Urothelium cell line (cell line): ENCODE measurements at regions not wholly inside any gene's neighbourhood (a gene's known extent, or its start where the extent isn't known, plus 50 kb on each side); places are given as distances from the start of the nearest gene placed in this dataset.

ENCODE experiments used
- DNase-seq: peaks from one replicate; pipeline ENCODE4 v3.0.0; 2011; ENCODE audit warnings: low spot score, mixed read lengths
- FAIRE-seq: peaks from 2 replicates; lab custom pipeline; 2011; peaks lifted over from hg19 to GRCh38; lab: Jason Lieb, UNC

DNA sequence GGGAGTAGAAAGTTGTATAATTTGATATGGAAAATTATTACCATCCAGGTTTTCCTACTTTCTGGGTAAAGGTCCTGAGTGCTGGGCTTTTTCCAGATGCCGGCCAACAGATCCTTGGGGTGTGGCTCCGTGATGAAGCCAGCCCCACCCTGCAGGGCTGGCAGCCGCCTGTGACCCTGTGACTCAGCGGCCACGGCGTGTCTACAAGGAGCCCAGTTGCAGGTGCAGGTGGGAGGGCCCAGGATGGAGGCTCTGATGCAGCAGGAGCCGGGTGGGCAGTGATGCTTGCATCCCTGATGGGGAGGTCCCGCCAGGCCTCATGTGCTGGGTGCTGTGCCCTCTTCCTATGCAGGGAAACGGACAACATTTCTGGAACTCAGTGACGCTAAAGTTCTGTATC is 96.0 kb upstream of the ALKAL2 start:
- no peak for FAIRE-seq
- DNase-seq: peak; percentile 37

DNA sequence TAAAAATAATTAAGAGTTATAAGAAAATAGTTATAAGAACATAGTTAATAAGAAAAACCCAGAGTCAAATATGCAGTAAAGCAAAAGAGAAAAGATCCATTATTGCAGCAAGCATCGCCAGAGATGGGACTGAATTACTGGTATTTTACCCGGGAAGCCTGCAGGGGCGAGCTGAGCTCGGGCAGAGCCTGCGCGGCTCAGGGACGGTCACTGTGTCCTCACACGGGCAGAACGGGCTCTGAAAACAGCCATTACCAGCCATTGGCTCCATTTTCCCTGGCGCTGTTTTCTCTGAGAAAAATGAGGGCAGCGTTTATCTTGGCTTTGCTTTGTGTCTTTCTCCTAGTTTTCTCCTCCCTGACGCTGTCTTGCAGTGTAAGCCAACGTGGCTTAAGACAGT is 95.3 kb upstream of the ALKAL2 start:
- no peak for DNase-seq

DNA sequence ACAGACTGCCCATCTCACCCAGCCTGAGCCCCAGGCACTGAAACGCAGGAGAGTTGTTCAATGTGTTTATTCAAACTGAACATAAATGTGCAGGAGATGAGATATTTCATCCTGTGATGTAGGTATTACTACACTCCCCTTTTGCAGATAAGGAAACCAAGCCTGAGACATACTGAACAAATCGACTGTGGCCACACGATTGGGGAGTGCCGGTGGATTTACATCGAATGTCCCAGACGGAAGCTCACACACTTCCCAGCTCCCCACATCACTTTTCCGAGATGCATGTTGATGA is 94.8 kb upstream of the ALKAL2 start:
- no peak for DNase-seq
- no peak for FAIRE-seq

More for the DNA sequence above, 95.3 kb upstream of the ALKAL2 start:
- no peak for FAIRE-seq

DNA sequence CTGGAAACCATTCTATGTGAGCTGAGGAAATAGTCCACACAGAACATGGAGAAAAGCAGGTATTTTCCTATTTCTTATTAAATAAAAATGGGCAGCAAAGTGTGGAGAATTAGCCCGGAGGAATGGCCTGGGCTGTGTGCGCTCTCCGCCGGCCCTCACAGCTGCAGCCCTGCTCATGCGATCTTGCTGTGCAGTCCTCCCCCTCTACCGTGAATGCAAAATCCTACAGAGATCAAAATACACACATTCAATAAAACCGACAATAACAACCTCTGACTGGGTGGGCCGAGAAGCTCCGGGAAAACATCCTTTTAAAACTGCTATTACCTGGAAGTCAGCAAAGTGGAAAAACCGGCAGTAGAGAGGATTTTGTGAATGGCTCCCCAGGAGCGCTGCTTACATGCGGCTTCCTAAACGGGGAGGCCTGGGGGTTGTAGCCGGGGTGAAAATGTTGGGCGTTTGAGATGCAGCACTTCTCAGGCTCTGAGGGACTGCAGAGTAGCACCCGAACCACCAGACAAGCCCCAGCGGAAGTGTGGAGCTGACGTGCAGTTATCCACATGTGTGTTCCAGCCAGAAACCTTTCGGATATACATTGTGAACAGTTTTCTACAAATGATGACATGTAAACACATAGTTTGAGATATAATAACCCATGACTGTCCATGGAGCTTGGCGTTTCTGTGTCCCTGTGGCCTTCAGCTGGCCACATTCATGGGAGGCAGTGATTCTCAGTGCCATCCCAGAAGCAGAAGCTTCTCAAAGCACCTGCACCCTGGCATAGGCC is 94.2 kb upstream of the ALKAL2 start:
- FAIRE-seq: no peak
- DNase-seq: no peak

DNA sequence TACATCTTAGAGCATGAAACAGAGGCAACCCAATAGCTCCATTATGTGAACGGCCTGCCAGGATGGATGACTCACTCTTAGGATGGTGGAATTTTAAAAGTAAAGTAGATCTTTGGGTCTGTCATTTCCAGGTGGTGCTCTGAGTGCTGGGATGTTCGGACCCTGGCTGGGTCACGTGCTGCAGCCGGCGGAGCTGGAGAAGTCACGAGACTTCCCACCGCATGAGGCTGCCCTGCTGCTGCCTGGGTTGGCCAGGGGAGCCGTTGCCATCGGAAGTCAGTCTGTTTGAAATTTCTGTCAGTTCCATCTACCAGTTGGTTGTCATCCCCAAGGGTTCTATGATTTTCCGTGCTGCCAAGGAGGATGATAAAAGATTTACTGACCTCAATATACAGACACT is 93.3 kb upstream of the ALKAL2 start:
- FAIRE-seq (no peak), DNase-seq (no peak)

DNA sequence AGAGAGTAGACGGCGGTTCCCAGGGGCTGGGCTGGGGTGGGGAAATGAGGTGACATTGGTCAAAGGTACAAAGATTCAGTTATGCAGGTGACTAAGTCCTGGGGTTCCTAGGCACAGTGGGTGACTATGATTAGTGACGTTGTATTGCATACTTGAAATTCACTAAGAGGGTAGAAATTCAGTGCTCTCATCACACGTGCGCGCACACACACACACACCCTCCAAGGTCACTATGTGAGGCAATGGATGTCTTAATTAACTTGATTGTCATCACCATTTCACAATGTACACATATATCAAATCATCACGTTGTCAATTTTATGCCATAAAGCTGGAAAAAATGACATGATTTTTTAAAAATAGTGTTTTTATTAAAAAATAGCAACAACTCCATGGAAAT is 92.9 kb upstream of the ALKAL2 start:
- no peak for DNase-seq
- no peak for FAIRE-seq

DNA sequence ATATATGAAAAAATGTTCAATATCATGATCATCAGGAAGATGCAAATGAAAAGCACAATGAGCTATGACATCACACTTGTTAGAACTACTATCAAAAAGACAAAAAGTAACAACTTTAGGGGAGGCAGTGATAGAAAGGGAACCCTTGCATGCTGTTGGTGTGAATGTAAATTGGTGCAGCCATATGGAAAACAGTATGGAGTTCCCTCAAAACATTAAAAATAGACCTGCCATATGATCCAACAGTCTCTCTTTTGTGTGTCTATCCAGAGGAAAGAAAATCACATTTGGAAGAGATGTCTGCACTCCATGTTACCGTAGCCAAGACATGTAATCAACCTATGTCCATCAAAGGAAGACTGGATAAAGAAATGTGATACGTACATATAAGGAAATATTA is 92.3 kb upstream of the ALKAL2 start:
- DNase-seq: no peak
- no peak for FAIRE-seq

DNA sequence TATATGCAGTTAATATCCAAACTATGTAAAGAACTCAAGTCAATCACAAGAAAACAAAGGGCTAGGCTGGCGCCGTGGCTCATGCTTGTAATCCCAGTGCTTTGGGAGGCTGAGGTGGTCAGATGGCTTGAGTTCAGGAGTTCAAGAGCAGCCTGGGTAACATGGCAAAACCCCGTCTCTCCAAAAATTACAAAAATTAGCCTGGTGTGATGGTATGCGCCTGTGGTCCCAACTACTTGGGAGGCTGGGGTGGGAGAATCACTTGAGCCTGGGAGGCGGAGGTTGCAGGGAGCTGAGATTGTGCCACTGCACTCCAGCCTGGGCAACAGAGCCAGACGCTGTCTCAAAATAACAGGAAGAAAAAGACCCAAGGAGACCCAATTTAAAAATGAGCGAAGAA is 91.9 kb upstream of the ALKAL2 start:
- no peak for FAIRE-seq
- no peak for DNase-seq

DNA sequence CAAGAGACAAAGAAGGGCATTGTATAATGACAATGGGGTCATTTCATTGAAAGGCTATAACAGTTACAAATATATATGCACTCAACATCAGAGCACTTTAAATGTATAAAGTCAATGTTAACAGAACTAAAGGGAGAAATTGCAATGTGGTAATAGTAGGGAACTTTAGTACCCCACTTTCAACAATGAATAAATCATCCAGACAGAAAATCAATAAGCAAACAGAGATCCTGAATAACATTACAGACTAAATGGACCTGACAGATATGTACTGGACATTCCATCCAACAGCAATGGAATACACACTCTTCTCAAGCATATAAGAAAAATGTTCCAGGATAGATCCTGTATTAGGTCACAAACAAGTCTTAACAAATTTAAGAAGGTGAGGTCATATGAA is 90.5 kb upstream of the ALKAL2 start:
- no peak for FAIRE-seq

DNA sequence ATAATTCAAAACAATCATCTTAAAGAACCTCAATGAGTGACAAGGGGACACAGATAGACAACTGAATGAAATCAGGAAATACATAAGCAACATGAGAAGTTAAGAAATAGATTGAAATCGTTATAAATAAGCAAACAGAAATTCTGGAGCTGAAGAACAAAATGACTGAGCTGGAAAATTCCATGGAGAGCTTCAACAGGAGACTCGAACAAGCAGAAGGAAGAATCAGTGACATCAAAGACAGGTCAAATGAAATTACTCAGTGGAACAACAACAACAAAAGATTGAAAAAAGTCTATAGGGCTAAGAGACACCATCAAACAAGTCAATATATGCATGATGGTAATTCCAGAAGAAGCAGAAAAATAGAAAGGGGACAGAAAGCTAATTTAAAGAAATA is 89.5 kb upstream of the ALKAL2 start:
- no peak for DNase-seq
- no peak for FAIRE-seq

More for the DNA sequence above, 90.5 kb upstream of the ALKAL2 start:
- DNase-seq: no peak

DNA sequence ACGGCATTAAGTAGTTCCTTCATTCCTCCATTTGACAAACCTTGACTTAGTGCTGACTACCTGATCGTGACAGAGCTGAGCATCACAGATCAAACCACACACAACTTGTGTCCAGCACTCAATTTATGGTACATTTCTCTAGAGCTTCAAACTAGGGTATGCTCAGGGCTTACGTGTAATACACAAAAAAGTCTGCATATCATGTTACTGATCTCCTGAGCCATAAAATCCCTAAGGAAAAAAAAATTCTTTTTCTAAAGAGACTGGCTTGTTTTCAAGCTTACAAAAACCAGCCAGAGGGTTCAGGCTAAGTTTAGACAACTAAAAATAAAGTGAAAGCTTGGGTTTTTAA is 88.0 kb upstream of the ALKAL2 start:
- FAIRE-seq (no peak), DNase-seq (no peak)

DNA sequence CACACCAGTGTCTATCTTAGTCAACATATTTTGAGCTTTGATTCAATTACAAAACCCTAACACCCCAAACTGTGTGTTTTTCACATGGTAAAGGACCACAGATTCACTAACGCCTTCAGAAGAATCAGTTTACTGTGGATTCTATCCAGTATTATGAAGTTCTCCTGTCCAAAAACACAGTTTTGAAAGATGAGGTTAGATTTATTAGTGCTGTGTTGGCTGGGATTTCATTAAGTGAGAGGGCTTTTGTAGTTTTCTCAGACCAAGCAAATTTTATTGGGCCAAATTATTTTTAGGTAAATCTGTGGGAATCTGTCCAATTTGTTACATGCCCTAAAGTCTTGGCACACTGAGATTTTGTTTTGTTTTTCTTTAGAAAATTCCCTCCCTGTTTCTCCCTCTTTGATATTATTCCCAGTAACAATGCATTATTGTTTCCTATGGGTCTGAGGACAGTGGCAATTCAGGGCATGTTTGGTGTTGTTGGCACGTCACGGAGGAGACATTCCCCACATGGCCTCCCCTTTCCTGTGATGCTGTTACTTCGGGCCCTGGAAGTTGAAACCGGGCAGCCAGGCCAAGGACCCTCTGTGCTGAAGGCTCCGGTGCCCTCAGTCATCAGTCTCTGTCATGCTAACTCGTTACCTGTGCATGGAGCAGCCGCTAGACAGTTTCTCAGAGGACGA is 87.5 kb upstream of the ALKAL2 start:
- DNase-seq: no peak
- FAIRE-seq: no peak

DNA sequence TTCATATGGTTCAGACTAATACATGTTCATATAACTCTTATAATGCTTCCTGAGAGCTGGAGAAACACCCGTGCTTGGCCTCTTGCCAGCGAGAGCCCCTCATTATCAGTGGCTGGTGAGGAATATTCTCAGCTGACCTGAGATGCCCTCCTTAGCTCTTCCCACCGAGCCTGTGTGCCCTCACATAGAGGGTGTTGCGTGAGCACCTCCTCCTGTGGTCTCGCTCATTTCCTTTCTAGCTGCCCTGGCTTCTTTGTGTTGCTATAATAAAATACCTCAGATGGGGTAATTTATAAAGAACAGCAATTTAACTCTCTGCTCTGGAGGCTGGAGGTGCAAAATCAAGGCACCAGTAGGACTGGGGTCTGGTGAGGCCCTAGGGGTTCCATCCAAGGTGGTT is 80.5 kb upstream of the ALKAL2 start:
- FAIRE-seq: no peak
- DNase-seq: no peak

DNA sequence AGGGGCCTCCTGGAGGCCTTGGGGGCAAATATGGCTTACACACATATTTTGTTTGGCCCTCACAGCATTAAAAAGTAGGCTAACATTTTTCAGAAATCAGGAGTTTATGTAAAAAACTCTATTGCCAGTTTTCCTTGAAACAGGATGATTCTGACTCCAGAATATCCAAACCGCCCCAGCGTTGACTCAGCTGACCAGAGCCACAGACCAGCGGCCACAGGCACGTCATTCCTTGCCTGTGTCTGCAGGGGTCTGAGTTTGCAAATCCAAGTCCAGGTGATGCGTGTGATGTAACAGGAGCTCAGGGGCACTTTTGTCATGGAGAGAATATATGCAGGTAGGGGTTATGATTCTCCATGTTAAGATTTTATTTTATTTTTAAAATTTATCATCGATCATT is 79.4 kb upstream of the ALKAL2 start:
- FAIRE-seq: no peak
- DNase-seq: no peak

DNA sequence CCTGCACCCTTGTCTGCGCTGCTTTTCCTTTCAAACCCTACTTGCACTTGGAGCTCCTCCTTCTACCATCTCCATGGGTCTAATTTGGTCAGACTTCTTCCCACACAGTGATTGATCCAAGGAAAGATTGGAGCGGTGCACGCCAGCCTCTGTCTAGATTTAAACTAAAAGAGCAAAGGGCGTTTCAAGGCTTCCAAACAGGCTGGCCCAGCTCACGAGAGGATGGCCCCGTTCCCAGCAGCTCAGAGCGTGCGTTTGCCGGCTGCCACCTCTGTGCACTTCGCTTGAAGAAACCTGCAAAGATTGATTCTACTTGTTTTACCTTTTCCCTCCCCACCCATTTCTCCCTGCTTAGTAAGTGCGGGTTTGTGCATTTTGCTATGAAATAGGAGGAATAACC is 78.8 kb upstream of the ALKAL2 start:
- FAIRE-seq: no peak

DNA sequence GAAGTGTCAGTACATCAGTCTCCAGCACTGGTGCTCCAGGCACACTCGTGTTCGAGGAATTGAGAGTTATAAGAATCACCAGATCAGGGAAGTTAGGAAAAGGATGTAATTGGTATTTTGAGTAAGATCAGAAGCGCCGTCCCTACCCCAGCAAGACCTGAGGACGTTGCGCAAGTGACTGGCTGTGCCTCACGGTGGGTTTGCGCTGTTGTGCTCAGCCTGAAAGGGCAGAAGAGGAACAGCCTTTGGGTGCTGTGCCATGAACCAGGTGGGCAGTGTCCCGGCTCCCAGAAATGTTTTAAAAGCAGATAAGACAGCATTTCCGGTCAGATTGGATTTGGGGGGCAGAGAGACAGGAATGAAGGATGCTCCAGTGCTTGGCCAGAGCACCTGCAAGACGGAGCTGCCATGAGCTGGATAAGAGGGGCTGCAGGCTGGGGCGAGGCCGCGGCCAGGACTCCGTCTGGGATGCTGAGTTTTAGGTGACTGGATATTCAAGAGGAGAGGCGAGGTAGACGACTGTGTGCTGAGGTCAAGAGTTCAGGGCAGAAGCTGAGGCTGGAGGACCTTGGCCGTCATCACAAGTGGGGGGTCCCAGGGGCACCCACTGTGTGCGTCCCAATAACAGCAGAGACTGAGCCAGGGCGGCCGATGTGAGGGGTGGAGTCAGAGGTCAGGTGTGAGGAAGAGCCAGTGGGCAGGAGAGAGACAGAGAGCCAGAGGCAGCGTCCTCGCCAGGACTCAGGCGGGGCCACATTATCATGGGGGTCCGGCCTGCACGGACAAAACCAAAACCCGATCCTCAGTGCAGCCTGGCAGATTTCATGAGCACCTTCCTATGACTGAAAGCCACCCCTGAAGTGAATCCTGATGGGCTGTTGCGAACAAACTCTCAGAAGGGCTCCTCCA is 77.7 kb upstream of the ALKAL2 start:
- no peak for FAIRE-seq

More for the DNA sequence above, 78.8 kb upstream of the ALKAL2 start:
- DNase-seq: no peak

DNA sequence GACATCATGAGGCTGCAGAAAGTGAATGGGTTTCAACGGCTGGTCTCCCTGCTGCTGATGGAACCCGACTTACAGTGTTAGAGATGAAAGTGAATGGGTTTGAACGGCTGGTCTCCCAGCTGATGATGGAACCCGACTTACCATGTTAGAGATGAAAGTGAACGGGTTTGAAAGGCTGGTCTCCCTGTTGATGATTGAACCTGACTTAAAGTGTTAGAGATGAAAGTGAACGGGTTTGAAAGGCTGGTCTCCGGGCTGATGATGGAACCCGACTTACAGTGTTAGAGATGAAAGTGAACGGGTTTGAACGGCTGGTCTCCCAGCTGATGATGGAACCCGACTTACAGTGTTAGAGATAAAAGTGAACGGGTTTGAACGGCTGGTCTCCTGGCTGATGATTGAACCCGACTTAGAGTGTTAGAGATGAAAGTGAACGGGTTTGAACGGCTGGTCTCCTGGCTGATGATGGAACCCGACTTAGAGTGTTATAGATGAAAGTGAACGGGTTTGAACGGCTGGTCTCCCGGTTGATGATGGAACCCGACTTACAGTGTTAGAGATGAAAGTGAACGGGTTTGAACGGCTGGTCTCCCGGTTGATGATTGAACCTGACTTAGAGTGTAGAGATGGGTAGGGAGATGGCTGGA is 76.1 kb upstream of the ALKAL2 start:
- FAIRE-seq (no peak), DNase-seq (no peak)

More for the DNA sequence above, 77.7 kb upstream of the ALKAL2 start:
- DNase-seq: no peak

DNA sequence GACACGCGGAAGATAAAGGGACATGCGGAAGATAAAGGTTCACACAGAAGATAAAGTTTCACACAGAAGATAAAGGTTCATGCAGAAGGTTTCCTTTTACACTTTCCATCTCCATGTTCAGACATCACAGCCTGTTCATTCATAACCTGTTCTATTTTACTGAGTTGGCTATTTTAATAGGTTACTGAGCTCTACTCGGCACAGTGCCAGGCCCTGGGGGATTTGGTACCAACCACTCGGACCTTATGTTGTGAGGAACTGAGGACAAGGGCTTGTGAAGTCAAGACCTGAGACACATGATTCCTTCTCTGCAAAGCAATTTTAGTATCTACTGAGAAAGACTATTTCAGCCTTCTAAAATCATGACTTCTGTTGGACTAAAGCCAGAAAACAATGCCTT is 75.0 kb upstream of the ALKAL2 start:
- DNase-seq: no peak
- FAIRE-seq: no peak

DNA sequence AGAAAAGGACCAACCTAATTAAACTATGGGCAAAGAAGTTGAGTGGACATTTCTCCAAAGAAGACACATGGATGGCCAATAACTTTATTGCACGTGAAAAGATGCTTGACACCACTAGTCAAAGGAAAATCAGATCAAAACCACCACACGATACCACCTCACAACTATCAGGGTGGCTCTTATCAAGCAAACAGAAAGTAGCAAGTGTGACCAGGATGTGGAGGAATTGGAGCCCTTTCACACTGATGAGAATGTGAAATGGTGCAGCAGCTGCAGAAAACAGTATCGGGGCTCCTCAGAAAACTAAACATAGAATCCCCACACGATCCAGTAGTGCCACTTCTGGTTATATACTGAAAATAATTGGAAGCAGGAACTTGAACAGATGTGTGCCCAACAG is 72.2 kb upstream of the ALKAL2 start:
- FAIRE-seq (no peak), DNase-seq (no peak)

DNA sequence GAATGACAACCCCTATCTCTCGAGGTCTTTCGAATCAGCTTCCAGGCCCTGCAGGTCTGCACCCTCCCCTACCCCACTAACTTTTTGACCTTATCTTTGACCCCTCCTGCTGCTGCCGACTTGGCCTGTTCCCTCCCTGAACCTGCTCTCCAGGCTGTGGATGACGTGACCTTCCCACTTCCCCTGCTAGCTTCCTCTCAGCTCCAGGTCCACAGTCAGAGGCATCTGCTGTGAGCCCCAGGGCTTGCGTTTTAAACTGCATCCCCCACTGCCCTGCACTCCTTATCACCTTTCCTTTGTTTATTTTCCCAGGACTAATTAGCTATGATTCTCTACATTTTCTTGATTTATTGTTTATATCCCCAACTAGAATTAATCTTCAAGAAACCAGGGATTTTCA is 71.2 kb upstream of the ALKAL2 start:
- FAIRE-seq (no peak), DNase-seq (no peak)

DNA sequence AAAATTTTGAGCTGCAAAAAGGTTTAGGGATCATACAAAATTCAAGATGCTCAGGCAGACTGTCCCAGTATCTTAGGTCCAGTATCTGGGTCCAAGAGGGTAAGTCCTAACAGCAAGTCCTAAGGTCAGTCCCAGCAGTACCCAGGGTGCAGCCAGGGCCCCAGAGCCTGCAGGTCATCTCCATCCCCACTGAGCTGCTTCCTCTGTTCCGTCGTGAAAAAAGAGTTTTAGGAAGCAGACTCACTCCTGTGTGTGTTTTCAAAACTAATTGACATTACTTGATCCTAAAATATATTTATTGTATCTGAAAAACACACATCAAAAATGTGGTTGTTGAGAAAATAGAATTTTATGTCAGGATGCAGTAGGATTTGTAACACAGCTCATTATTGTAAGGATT is 69.9 kb upstream of the ALKAL2 start:
- FAIRE-seq (no peak), DNase-seq (no peak)
